ENCODE measurements at regions not wholly inside any gene's neighbourhood (a gene's known extent, or its start where the extent isn't known, plus 50 kb on each side); places are given as distances from the start of the nearest gene placed in this dataset.
"Not testable (repeated sequence)": the region's sequence is repeated elsewhere in the genome, so short reads cannot be mapped to it uniquely, and the experiment has no call there.

DNA sequence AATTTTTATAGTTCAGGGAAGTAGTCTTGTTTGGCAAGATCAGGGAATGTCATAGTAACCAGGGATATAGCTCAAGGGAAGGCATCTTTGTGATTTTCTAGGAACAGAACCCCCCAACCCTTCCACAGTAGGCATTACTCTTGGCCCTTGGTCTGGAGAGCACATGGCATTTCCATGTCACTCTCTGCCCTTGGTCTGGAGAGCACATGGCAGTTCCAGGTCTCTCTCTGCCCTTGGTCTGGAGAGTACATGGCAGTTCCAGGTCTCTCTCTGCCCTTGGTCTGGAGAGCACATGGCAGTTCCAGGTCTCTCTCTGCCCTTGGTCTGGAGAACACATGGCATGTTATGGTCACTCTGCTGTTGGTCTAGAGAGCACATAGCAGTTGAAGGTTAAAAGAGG is 297.2 kb upstream of the STEAP1 start:
- TF ChIP-seq, protein P1, sequence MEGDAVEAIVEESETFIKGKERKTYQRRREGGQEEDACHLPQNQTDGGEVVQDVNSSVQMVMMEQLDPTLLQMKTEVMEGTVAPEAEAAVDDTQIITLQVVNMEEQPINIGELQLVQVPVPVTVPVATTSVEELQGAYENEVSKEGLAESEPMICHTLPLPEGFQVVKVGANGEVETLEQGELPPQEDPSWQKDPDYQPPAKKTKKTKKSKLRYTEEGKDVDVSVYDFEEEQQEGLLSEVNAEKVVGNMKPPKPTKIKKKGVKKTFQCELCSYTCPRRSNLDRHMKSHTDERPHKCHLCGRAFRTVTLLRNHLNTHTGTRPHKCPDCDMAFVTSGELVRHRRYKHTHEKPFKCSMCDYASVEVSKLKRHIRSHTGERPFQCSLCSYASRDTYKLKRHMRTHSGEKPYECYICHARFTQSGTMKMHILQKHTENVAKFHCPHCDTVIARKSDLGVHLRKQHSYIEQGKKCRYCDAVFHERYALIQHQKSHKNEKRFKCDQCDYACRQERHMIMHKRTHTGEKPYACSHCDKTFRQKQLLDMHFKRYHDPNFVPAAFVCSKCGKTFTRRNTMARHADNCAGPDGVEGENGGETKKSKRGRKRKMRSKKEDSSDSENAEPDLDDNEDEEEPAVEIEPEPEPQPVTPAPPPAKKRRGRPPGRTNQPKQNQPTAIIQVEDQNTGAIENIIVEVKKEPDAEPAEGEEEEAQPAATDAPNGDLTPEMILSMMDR (IDR thresholded peaks at IDR 0.05), result not testable (repeated sequence)
- not testable (repeated sequence) for TF ChIP-seq POLR2A (IDR thresholded peaks at IDR 0.05; ENCODE audit: low read depth); EP300 (IDR thresholded peaks at IDR 0.05); POLR2AphosphoS5 (IDR thresholded peaks at IDR 0.05)

Data from esophagus muscularis mucosa (tissue), 4 donors.